Central memory CD8-positive, alpha-beta T cell (primary cell): ENCODE measurements at regions not wholly inside any gene's neighbourhood (a gene's known extent, or its start where the extent isn't known, plus 50 kb on each side); places are given as distances from the start of the nearest gene placed in this dataset.
A peak's percentile ranks its signal among the peaks of the same experiment; 100 is the strongest.

Experiments used
- ATAC-seq: fragments of 150-1000 bp; cut with Tn5 transposase; replicated peaks from 2 replicates; pipeline ENCODE4 v1.10.0; 2022; ENCODE audit warnings: mild to moderate bottlenecking, moderate FRiP score, moderate number of reproducible peaks; ENCODE audit not compliant: poor library complexity, severe bottlenecking; ENCODE audit errors: extremely low read depth
- DNase-seq, 2 donors: peaks; one replicate each; pipeline ENCODE4 v3.0.0; 2021; ENCODE audit warnings: low spot score in 2 of 2
- H3K27ac Mint-ChIP-seq: one replicate; pipeline ENCODE4 v1.8.0; 2022; ENCODE audit warnings: low read depth, mild to moderate bottlenecking, moderate library complexity, mixed read lengths
- H3K27me3 Mint-ChIP-seq: one replicate; pipeline ENCODE4 v1.8.0; 2022; ENCODE audit warnings: mixed read lengths
- H3K36me3 Mint-ChIP-seq: one replicate; pipeline ENCODE4 v1.8.0; 2022; ENCODE audit warnings: mild to moderate bottlenecking, moderate library complexity, mixed read lengths; ENCODE audit not compliant: insufficient read depth
- H3K4me1 Mint-ChIP-seq: one replicate; pipeline ENCODE4 v1.8.0; 2022; ENCODE audit warnings: mixed read lengths
- H3K4me3 Mint-ChIP-seq: one replicate; pipeline ENCODE4 v1.8.0; 2022; ENCODE audit warnings: mild to moderate bottlenecking, moderate library complexity, mixed read lengths
- H3K9me3 Mint-ChIP-seq: one replicate; pipeline ENCODE4 v1.8.0; 2022; ENCODE audit warnings: mixed read lengths

- DNase-seq (no peak), ATAC-seq (no peak)
- peaks cover 47% of the 10 kb centered on the region for H3K27me3 Mint-ChIP-seq
- no peaks in the 10 kb centered on the region for H3K4me1 Mint-ChIP-seq
- H3K36me3 Mint-ChIP-seq = no peaks in the 10 kb centered on the region
- H3K9me3 Mint-ChIP-seq = no peaks in the 10 kb centered on the region
- H3K4me3 Mint-ChIP-seq = no peak overlapping the region
- no peak overlapping the region for H3K27ac Mint-ChIP-seq
Observed at GRCh38 chr2:60662781-60663180, 93.3 kb upstream of the PAPOLG start.

- no peaks in the 10 kb centered on the region for H3K36me3 Mint-ChIP-seq
- ATAC-seq (no peak), DNase-seq (no peak)
- H3K27ac Mint-ChIP-seq = no peak overlapping the region
- peaks cover 4% of the 10 kb centered on the region for H3K27me3 Mint-ChIP-seq
- no peaks in the 10 kb centered on the region for H3K4me1 Mint-ChIP-seq
- no peak overlapping the region for H3K4me3 Mint-ChIP-seq
- no peaks in the 10 kb centered on the region for H3K9me3 Mint-ChIP-seq
Observed at GRCh38 chr2:60671966-60672365, 84.1 kb upstream of the PAPOLG start.

- Mint-ChIP-seq H3K36me3 (no peaks in the 10 kb centered on the region), H3K27ac (no peak overlapping the region), H3K4me1 (no peaks in the 10 kb centered on the region), H3K9me3 (no peaks in the 10 kb centered on the region), H3K4me3 (no peak overlapping the region), H3K27me3 (peaks cover 23% of the 10 kb centered on the region)
- peak; percentile 92 for ATAC-seq
- DNase-seq = peak; percentile 54 to 69
Observed at GRCh38 chr2:60674524-60675165, 81.4 kb upstream of the PAPOLG start.

GRCh38 chr2:60675301-60675700 lies 80.8 kb upstream of the PAPOLG start:
- no peaks in the 10 kb centered on the region for H3K9me3 Mint-ChIP-seq
- no peak overlapping the region for H3K27ac Mint-ChIP-seq
- ATAC-seq (no peak), DNase-seq (no peak)
- H3K4me3 Mint-ChIP-seq = no peak overlapping the region
- no peaks in the 10 kb centered on the region for H3K36me3 Mint-ChIP-seq
- no peaks in the 10 kb centered on the region for H3K4me1 Mint-ChIP-seq
- H3K27me3 Mint-ChIP-seq = peaks cover 30% of the 10 kb centered on the region

- no peak overlapping the region for H3K27ac Mint-ChIP-seq
- H3K36me3 Mint-ChIP-seq = no peaks in the 10 kb centered on the region
- DNase-seq (no peak), ATAC-seq (no peak)
- H3K9me3 Mint-ChIP-seq = no peaks in the 10 kb centered on the region
- no peak overlapping the region for H3K4me3 Mint-ChIP-seq
- peaks cover 38% of the 10 kb centered on the region for H3K27me3 Mint-ChIP-seq
- no peaks in the 10 kb centered on the region for H3K4me1 Mint-ChIP-seq
Observed at GRCh38 chr2:60676706-60677330, 79.2 kb upstream of the PAPOLG start.

- Mint-ChIP-seq H3K4me3 (no peak overlapping the region), H3K4me1 (no peaks in the 10 kb centered on the region), H3K9me3 (no peaks in the 10 kb centered on the region), H3K27me3 (peaks cover 38% of the 10 kb centered on the region), H3K27ac (no peak overlapping the region), H3K36me3 (no peaks in the 10 kb centered on the region)
- no peak for DNase-seq
- no peak for ATAC-seq
Observed at GRCh38 chr2:60677356-60677755, 78.7 kb upstream of the PAPOLG start.

GRCh38 chr2:60678551-60678950 lies 77.5 kb upstream of the PAPOLG start:
- DNase-seq = no peak
- Mint-ChIP-seq H3K27ac (no peak overlapping the region), H3K4me3 (no peak overlapping the region)

GRCh38 chr2:60679036-60679780 lies 76.9 kb upstream of the PAPOLG start:
- ATAC-seq = no peak
- H3K27ac Mint-ChIP-seq = no peak overlapping the region
- no peaks in the 10 kb centered on the region for H3K4me1 Mint-ChIP-seq
- H3K36me3 Mint-ChIP-seq = no peaks in the 10 kb centered on the region
- no peak for DNase-seq
- H3K27me3 Mint-ChIP-seq = peaks cover 52% of the 10 kb centered on the region
- no peak overlapping the region for H3K4me3 Mint-ChIP-seq
- no peaks in the 10 kb centered on the region for H3K9me3 Mint-ChIP-seq

More at GRCh38 chr2:60678551-60678950, 77.5 kb upstream of the PAPOLG start:
- Mint-ChIP-seq H3K27me3 (peaks cover 47% of the 10 kb centered on the region), H3K9me3 (no peaks in the 10 kb centered on the region), H3K4me1 (no peaks in the 10 kb centered on the region), H3K36me3 (no peaks in the 10 kb centered on the region)
- ATAC-seq = no peak

GRCh38 chr2:60693551-60693950 lies 62.5 kb upstream of the PAPOLG start:
- H3K4me1 Mint-ChIP-seq = no peaks in the 10 kb centered on the region
- no peaks in the 10 kb centered on the region for H3K9me3 Mint-ChIP-seq
- no peak for ATAC-seq
- no peak overlapping the region for H3K4me3 Mint-ChIP-seq
- H3K36me3 Mint-ChIP-seq = no peaks in the 10 kb centered on the region
- peaks cover 38% of the 10 kb centered on the region for H3K27me3 Mint-ChIP-seq
- no peak overlapping the region for H3K27ac Mint-ChIP-seq
- no peak for DNase-seq

GRCh38 chr2:60695793-60696192 lies 60.3 kb upstream of the PAPOLG start:
- DNase-seq = no peak
- no peak overlapping the region for H3K4me3 Mint-ChIP-seq
- H3K4me1 Mint-ChIP-seq = no peaks in the 10 kb centered on the region
- no peaks in the 10 kb centered on the region for H3K9me3 Mint-ChIP-seq
- H3K36me3 Mint-ChIP-seq = no peaks in the 10 kb centered on the region
- H3K27ac Mint-ChIP-seq = no peak overlapping the region
- peaks cover 17% of the 10 kb centered on the region for H3K27me3 Mint-ChIP-seq
- ATAC-seq = no peak

- H3K4me1 Mint-ChIP-seq = no peaks in the 10 kb centered on the region
- no peak for ATAC-seq
- no peak for DNase-seq
- H3K27ac Mint-ChIP-seq = no peak overlapping the region
- H3K4me3 Mint-ChIP-seq = no peak overlapping the region
- H3K9me3 Mint-ChIP-seq = no peaks in the 10 kb centered on the region
- no peaks in the 10 kb centered on the region for H3K27me3 Mint-ChIP-seq
- no peaks in the 10 kb centered on the region for H3K36me3 Mint-ChIP-seq
Observed at GRCh38 chr2:60699617-60700016, 56.5 kb upstream of the PAPOLG start.

- H3K4me3 Mint-ChIP-seq = no peak overlapping the region
- no peak for DNase-seq
- H3K27me3 Mint-ChIP-seq = peaks cover 8% of the 10 kb centered on the region
- no peak for ATAC-seq
- no peak overlapping the region for H3K27ac Mint-ChIP-seq
- H3K9me3 Mint-ChIP-seq = no peaks in the 10 kb centered on the region
- no peaks in the 10 kb centered on the region for H3K36me3 Mint-ChIP-seq
- peaks cover 7% of the 10 kb centered on the region for H3K4me1 Mint-ChIP-seq
Observed at GRCh38 chr2:60706021-60706420, 50.0 kb upstream of the PAPOLG start.
